SK-N-SH (cell line): ENCODE measurements at regions not wholly inside any gene's neighbourhood (a gene's known extent, or its start where the extent isn't known, plus 50 kb on each side); places are given as distances from the start of the nearest gene placed in this dataset.

Experiments
- CTCF ChIA-PET: fragments of 300-600, 350-600 bp; formaldehyde crosslinking; extraction: SDS; loops from one replicate; lab custom pipeline; 2021; lab: Yijun Ruan, JAX
- POLR2A ChIA-PET: fragments of 350-600 bp; sonication (Branson Sonifier 250); formaldehyde crosslinking; extraction: SDS; loops from one replicate; lab custom pipeline; 2020; ENCODE audit warnings: antibody characterized with exemption, inconsistent platforms; lab: Yijun Ruan, JAX
- DNase-seq: peaks from one replicate; pipeline ENCODE4 v3.0.0; 2012
- H2AFZ ChIP-seq: fragments of 200-600 bp; sonication (generic); 2 replicates; pipeline ENCODE4 v1.8.1; 2016; ENCODE audit warnings: antibody characterized with exemption, mild to moderate bottlenecking, low read depth
- H3F3A ChIP-seq: fragments of 200-600 bp; sonication (generic); replicated peaks from 2 replicates; pipeline ENCODE3; 2016; ENCODE audit warnings: antibody characterized with exemption, mild to moderate bottlenecking; ENCODE audit not compliant: insufficient read depth
- H3K27ac ChIP-seq, 2 experiments: fragments of 200-500 bp in 1 of 2; fragments of 200-600 bp in 1 of 2; sonication (Bioruptor generic) in 1 of 2; sonication (generic), shearing (Covaris generic) in 1 of 2; 2 replicates each; pipeline versions ENCODE4 v1.5.1 to v1.6.1; 2014 to 2016; ENCODE audit warnings: low read depth in 2 of 2, inconsistent platforms in 1 of 2, low read length in 1 of 2, mild to moderate bottlenecking in 1 of 2, mixed read lengths in 1 of 2
- H3K27me3 ChIP-seq: fragments of 200-600 bp; sonication (generic), shearing (Covaris generic); 2 replicates; pipeline ENCODE4 v1.6.1; 2016; ENCODE audit warnings: mixed run types; ENCODE audit not compliant: insufficient read depth
- H3K36me3 ChIP-seq, 2 experiments: fragments of 200-500 bp in 1 of 2; fragments of 200-600 bp in 1 of 2; sonication (Bioruptor generic) in 1 of 2; sonication (generic) in 1 of 2; replicated peaks in 1 of 2; 2 replicates each; pipeline versions ENCODE3 to v1.5.1; 2014 to 2016; ENCODE audit warnings: low read length in 1 of 2, mild to moderate bottlenecking in 1 of 2; ENCODE audit not compliant: insufficient read depth in 2 of 2, control insufficient read depth in 1 of 2
- H3K4me1 ChIP-seq, 2 experiments: fragments of 200-500 bp in 1 of 2; fragments of 200-600 bp in 1 of 2; sonication (Bioruptor generic) in 1 of 2; sonication (generic), shearing (Covaris generic) in 1 of 2; 2 replicates each; pipeline versions ENCODE4 v1.5.1 to v1.6.1; 2014 to 2016; ENCODE audit warnings: low read depth in 1 of 2, low read length in 1 of 2, mixed run types in 1 of 2; ENCODE audit not compliant: insufficient read depth in 2 of 2, control insufficient read depth in 1 of 2
- H3K4me2 ChIP-seq: fragments of 200-600 bp; sonication (generic), shearing (Covaris generic); 2 replicates; pipeline ENCODE4 v1.6.1; 2017; ENCODE audit warnings: mixed run types
- H3K4me3 ChIP-seq, 2 experiments: fragments of 200-500 bp in 1 of 2; fragments of 200-600 bp in 1 of 2; sonication (Bioruptor generic) in 1 of 2; sonication (generic), shearing (Covaris generic) in 1 of 2; 2 replicates each; pipeline versions ENCODE4 v1.5.1 to v1.8.1; 2014 to 2016; ENCODE audit warnings: low read depth in 2 of 2, inconsistent platforms in 1 of 2, low read length in 1 of 2, mild to moderate bottlenecking in 1 of 2, mixed read lengths in 1 of 2, moderate library complexity in 1 of 2
- H3K79me2 ChIP-seq: fragments of 200-600 bp; sonication (generic); 2 replicates; pipeline ENCODE4 v1.8.1; 2017; ENCODE audit warnings: mild to moderate bottlenecking; ENCODE audit not compliant: insufficient read depth
- H3K9ac ChIP-seq: fragments of 200-600 bp; sonication (generic); 2 replicates; pipeline ENCODE4 v1.6.1; 2017; ENCODE audit warnings: mixed run types
- H3K9me2 ChIP-seq: fragments of 200-600 bp; sonication (generic); 2 replicates; pipeline ENCODE4 v1.6.1; 2017; ENCODE audit warnings: mixed run types
- H3K9me3 ChIP-seq: fragments of 200-600 bp; sonication (generic); 2 replicates; pipeline ENCODE4 v1.6.1; 2017; ENCODE audit warnings: mixed run types, mild to moderate bottlenecking, moderate library complexity
- H4K20me1 ChIP-seq: fragments of 200-600 bp; sonication (generic); 2 replicates; pipeline ENCODE4 v1.6.1; 2017; ENCODE audit warnings: mild to moderate bottlenecking, mixed run types; ENCODE audit not compliant: insufficient read depth
- ELF1 ChIP-seq: IDR thresholded peaks from 2 replicates; pipeline ENCODE4 v1.4.0; 2012
- EP300 ChIP-seq, 2 experiments: IDR thresholded peaks; 2 replicates each; pipeline versions ENCODE4 v1.4.0 to v1.6.1; 2012; ENCODE audit warnings: borderline replicate concordance in 1 of 2, low read depth in 1 of 2, low read length in 1 of 2
- GABPA ChIP-seq: IDR thresholded peaks from 2 replicates; pipeline ENCODE4 v1.4.0; 2012; ENCODE audit warnings: low read depth, mild to moderate bottlenecking
- GATA2 ChIP-seq: sonication (generic); formaldehyde crosslinking; IDR thresholded peaks from 2 replicates; pipeline ENCODE4 v1.5.0; 2020; ENCODE audit warnings: mild to moderate bottlenecking, missing genetic modification reagents
- JUND ChIP-seq: IDR thresholded peaks from 2 replicates; pipeline ENCODE4 v1.4.0; 2012
- MXI1 ChIP-seq: IDR thresholded peaks from 2 replicates; pipeline ENCODE4 v1.6.1; 2012; ENCODE audit warnings: mild to moderate bottlenecking, low read depth, low read length, improper control_type of control experiment
- NFIC ChIP-seq: IDR thresholded peaks from 2 replicates; pipeline ENCODE4 v1.4.0; 2012; ENCODE audit warnings: borderline replicate concordance
- RAD21 ChIP-seq: IDR thresholded peaks from 2 replicates; pipeline ENCODE4 v1.6.1; 2012; ENCODE audit warnings: mild to moderate bottlenecking, low read length
- RFX5 ChIP-seq: IDR thresholded peaks from 2 replicates; pipeline ENCODE4 v1.6.1; 2012; ENCODE audit warnings: mild to moderate bottlenecking, improper control_type of control experiment, low read length
- SIN3A ChIP-seq: IDR thresholded peaks from 2 replicates; pipeline ENCODE4 v1.6.1; 2012; ENCODE audit warnings: low read depth, mild to moderate bottlenecking, low read length, moderate library complexity, borderline replicate concordance
- SMC3 ChIP-seq: IDR thresholded peaks from 2 replicates; pipeline ENCODE4 v1.6.1; 2012; ENCODE audit warnings: low read depth, low read length, improper control_type of control experiment
- TAF1 ChIP-seq: IDR thresholded peaks from 2 replicates; pipeline ENCODE4 v1.6.1; 2012; ENCODE audit warnings: low read depth, mild to moderate bottlenecking, low read length, moderate library complexity, borderline replicate concordance
- TEAD4 ChIP-seq: IDR thresholded peaks from 2 replicates; pipeline ENCODE4 v1.4.0; 2012; ENCODE audit warnings: mild to moderate bottlenecking, borderline replicate concordance; ENCODE audit not compliant: insufficient read depth
- YY1 ChIP-seq: IDR thresholded peaks from 2 replicates; pipeline ENCODE4 v1.4.0; 2012; ENCODE audit warnings: low read depth, mild to moderate bottlenecking
- WGBS: methylation state at CpG from one replicate; pipeline ENCODE4 v1.1.6; 2017; ENCODE audit warnings: low lambda C conversion rate; 5-methylcytosine and 5-hydroxymethylcytosine counted together
- TF ChIP-seq, protein P1 (sequence below): fragments of 200-600 bp; sonication (generic); IDR thresholded peaks from 2 replicates; pipeline ENCODE4 v1.6.1; 2017; ENCODE audit warnings: antibody characterized with exemption, mild to moderate bottlenecking, moderate library complexity
- TF ChIP-seq, protein P2 (sequence below): IDR thresholded peaks from 2 replicates; pipeline ENCODE4 v1.4.0; 2012; ENCODE audit warnings: low read depth, borderline replicate concordance
- TF ChIP-seq, protein P3 (sequence below): fragments of 150-350 bp; IDR thresholded peaks from 2 replicates; pipeline ENCODE4 v1.6.1; 2016; ENCODE audit warnings: mild to moderate bottlenecking, low read depth, low read length
- TF ChIP-seq, protein P4 (sequence below): IDR thresholded peaks from 2 replicates; pipeline ENCODE4; 2012

DNA sequence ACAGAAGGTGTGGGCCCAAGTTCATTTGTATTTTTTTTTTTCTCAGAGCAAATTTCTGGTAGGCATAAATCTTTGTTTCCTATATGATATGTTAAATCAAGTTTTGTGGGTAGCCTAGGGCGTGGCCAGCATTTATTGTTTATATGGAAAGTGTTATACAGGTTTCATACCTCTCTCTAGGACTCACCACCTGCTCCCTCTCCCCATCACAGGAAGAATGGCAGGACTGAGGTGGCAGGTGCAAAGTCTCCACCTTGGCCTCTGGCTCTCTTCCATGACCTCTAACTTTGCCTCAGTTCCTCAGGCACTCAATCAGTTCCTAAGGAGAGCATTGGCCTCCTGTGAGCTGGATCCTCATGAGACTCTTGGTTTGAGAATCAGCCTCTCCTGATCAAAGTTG lies 172.3 kb upstream of the TSC22D1 start:
- H3K9me3 ChIP-seq: no peaks in the 10 kb centered on the region
- H3K4me1 ChIP-seq: peaks cover 0 to 2% of the 10 kb centered on the region in 2 experiments; a peak in 1 of 4 replicates
- CTCF ChIA-PET: no interaction called here
- H3K36me3 ChIP-seq: no peaks in the 10 kb centered on the region
- no peaks in the 10 kb centered on the region for H3F3A ChIP-seq
- POLR2A ChIA-PET: no interaction called here
- WGBS: 72% methylated on average over 1 of the region's 1 CpG
- no peak overlapping the region for H2AFZ ChIP-seq
- no peak overlapping the region for H3K27ac ChIP-seq
- no peak for DNase-seq
- no peak overlapping the region for H3K9ac ChIP-seq
- no peaks in the 10 kb centered on the region for H4K20me1 ChIP-seq
- no peaks in the 10 kb centered on the region for H3K9me2 ChIP-seq
- no peaks in the 10 kb centered on the region for H3K79me2 ChIP-seq
- H3K27me3 ChIP-seq: no peaks in the 10 kb centered on the region
- TF ChIP-seq ELF1 (no peak), RAD21 (no peak), SIN3A (no peak), TEAD4 (no peak), MXI1 (no peak), RFX5 (no peak), JUND (no peak), TAF1 (no peak), NFIC (no peak), GATA2 (CRISPR knock-in tag) (no peak), SMC3 (no peak), YY1 (no peak), GABPA (no peak), EP300 (IDR thresholded peaks at IDR 0.05; ENCODE audit: borderline replicate concordance in 1 of 2, low read depth in 1 of 2, low read length in 1 of 2) (no peak)
- TF ChIP-seq, protein P1, sequence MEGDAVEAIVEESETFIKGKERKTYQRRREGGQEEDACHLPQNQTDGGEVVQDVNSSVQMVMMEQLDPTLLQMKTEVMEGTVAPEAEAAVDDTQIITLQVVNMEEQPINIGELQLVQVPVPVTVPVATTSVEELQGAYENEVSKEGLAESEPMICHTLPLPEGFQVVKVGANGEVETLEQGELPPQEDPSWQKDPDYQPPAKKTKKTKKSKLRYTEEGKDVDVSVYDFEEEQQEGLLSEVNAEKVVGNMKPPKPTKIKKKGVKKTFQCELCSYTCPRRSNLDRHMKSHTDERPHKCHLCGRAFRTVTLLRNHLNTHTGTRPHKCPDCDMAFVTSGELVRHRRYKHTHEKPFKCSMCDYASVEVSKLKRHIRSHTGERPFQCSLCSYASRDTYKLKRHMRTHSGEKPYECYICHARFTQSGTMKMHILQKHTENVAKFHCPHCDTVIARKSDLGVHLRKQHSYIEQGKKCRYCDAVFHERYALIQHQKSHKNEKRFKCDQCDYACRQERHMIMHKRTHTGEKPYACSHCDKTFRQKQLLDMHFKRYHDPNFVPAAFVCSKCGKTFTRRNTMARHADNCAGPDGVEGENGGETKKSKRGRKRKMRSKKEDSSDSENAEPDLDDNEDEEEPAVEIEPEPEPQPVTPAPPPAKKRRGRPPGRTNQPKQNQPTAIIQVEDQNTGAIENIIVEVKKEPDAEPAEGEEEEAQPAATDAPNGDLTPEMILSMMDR: no peak
- TF ChIP-seq, protein P2, sequence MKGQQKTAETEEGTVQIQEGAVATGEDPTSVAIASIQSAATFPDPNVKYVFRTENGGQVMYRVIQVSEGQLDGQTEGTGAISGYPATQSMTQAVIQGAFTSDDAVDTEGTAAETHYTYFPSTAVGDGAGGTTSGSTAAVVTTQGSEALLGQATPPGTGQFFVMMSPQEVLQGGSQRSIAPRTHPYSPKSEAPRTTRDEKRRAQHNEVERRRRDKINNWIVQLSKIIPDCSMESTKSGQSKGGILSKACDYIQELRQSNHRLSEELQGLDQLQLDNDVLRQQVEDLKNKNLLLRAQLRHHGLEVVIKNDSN: no peak
- TF ChIP-seq, protein P3, sequence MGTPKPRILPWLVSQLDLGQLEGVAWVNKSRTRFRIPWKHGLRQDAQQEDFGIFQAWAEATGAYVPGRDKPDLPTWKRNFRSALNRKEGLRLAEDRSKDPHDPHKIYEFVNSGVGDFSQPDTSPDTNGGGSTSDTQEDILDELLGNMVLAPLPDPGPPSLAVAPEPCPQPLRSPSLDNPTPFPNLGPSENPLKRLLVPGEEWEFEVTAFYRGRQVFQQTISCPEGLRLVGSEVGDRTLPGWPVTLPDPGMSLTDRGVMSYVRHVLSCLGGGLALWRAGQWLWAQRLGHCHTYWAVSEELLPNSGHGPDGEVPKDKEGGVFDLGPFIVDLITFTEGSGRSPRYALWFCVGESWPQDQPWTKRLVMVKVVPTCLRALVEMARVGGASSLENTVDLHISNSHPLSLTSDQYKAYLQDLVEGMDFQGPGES: no peak
- TF ChIP-seq, protein P4, sequence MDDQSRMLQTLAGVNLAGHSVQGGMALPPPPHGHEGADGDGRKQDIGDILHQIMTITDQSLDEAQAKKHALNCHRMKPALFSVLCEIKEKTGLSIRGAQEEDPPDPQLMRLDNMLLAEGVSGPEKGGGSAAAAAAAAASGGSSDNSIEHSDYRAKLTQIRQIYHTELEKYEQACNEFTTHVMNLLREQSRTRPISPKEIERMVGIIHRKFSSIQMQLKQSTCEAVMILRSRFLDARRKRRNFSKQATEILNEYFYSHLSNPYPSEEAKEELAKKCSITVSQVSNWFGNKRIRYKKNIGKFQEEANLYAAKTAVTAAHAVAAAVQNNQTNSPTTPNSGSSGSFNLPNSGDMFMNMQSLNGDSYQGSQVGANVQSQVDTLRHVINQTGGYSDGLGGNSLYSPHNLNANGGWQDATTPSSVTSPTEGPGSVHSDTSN: no peak
- H3K4me3 ChIP-seq: no peak overlapping the region
- H3K4me2 ChIP-seq: no peak overlapping the region
